HFFc6 (cell line): ENCODE measurements at regions not wholly inside any gene's neighbourhood (a gene's known extent, or its start where the extent isn't known, plus 50 kb on each side); places are given as distances from the start of the nearest gene placed in this dataset.

Source experiments
- DNase-seq: peaks from one replicate; pipeline ENCODE4 v3.0.0-alpha.2; 2018
- H3K27ac Mint-ChIP-seq: 2 replicates; pipeline ENCODE4 v1.8.0; 2020; ENCODE audit warnings: mild to moderate bottlenecking, mixed read lengths
- H3K27me3 Mint-ChIP-seq: 2 replicates; pipeline ENCODE4 v1.8.0; 2021; ENCODE audit warnings: mild to moderate bottlenecking, moderate library complexity, mixed read lengths; ENCODE audit not compliant: insufficient read depth
- H3K36me3 Mint-ChIP-seq: 2 replicates; pipeline ENCODE4 v1.8.0; 2021; ENCODE audit warnings: low read depth, mixed read lengths
- H3K4me1 Mint-ChIP-seq: 2 replicates; pipeline ENCODE4 v1.8.0; 2020; ENCODE audit warnings: low read depth, mixed read lengths
- H3K4me3 Mint-ChIP-seq: 2 replicates; pipeline ENCODE4 v1.8.0; 2020; ENCODE audit warnings: mild to moderate bottlenecking, moderate library complexity, mixed read lengths
- H3K9me3 Mint-ChIP-seq: 2 replicates; pipeline ENCODE4 v1.8.0; 2020; ENCODE audit warnings: mild to moderate bottlenecking, mixed read lengths
- CTCF ChIP-seq: fragments of 200-600 bp; sonication (generic); IDR thresholded peaks from 2 replicates; pipeline ENCODE4 v1.5.0; 2021; ENCODE audit warnings: antibody characterized with exemption, mild to moderate bottlenecking

GRCh38 chr7:41303709-41304108 lies 399.2 kb downstream of the INHBA start:
- Mint-ChIP-seq H3K4me3 (no peak overlapping the region), H3K27ac (no peak overlapping the region), H3K9me3 (no peaks in the 10 kb centered on the region), H3K27me3 (no peaks in the 10 kb centered on the region), H3K36me3 (no peaks in the 10 kb centered on the region), H3K4me1 (no peaks in the 10 kb centered on the region; the same call in 1 of the 2 replicates)
- DNase-seq, result no peak
- no peak for TF ChIP-seq CTCF

- peaks cover 7% of the 10 kb centered on the region for H3K4me1 Mint-ChIP-seq
- DNase-seq, result no peak
- no peak for TF ChIP-seq CTCF
Observed at GRCh38 chr7:41298409-41298808, 404.5 kb downstream of the INHBA start.

GRCh38 chr7:41297166-41297565 lies 405.7 kb downstream of the INHBA start:
- no peak for TF ChIP-seq CTCF
- Mint-ChIP-seq H3K4me3 (no peak overlapping the region), H3K27me3 (no peaks in the 10 kb centered on the region; the same call in 1 of the 2 replicates), H3K36me3 (no peaks in the 10 kb centered on the region), H3K4me1 (peaks cover 7% of the 10 kb centered on the region), H3K9me3 (no peaks in the 10 kb centered on the region), H3K27ac (no peak overlapping the region)
- no peak for DNase-seq

More at GRCh38 chr7:41298409-41298808, 404.5 kb downstream of the INHBA start:
- no peaks in the 10 kb centered on the region for H3K9me3 Mint-ChIP-seq
- no peak overlapping the region for H3K27ac Mint-ChIP-seq
- no peaks in the 10 kb centered on the region for H3K36me3 Mint-ChIP-seq
- no peaks in the 10 kb centered on the region for H3K27me3 Mint-ChIP-seq
- H3K4me3 Mint-ChIP-seq, result no peak overlapping the region

- Mint-ChIP-seq H3K27me3 (no peaks in the 10 kb centered on the region; the same call in 1 of the 2 replicates), H3K36me3 (no peaks in the 10 kb centered on the region), H3K4me1 (peaks cover 7% of the 10 kb centered on the region), H3K4me3 (no peak overlapping the region), H3K9me3 (no peaks in the 10 kb centered on the region), H3K27ac (no peak overlapping the region)
- no peak for TF ChIP-seq CTCF
- DNase-seq, result no peak
Observed at GRCh38 chr7:41295455-41295815, 407.5 kb downstream of the INHBA start.

- H3K36me3 Mint-ChIP-seq, result no peaks in the 10 kb centered on the region
- H3K27ac Mint-ChIP-seq, result no peak overlapping the region
- H3K9me3 Mint-ChIP-seq, result no peaks in the 10 kb centered on the region
- peaks cover 7% of the 10 kb centered on the region for H3K4me1 Mint-ChIP-seq
- no peak for TF ChIP-seq CTCF
- H3K4me3 Mint-ChIP-seq, result no peak overlapping the region
- DNase-seq, result no peak
- H3K27me3 Mint-ChIP-seq, result no peaks in the 10 kb centered on the region; the same call in 1 of the 2 replicates
Observed at GRCh38 chr7:41294556-41295454, 408.1 kb downstream of the INHBA start.
